ENCODE measurements at regions not wholly inside any gene's neighbourhood (a gene's known extent, or its start where the extent isn't known, plus 50 kb on each side); places are given as distances from the start of the nearest gene placed in this dataset.

DNA sequence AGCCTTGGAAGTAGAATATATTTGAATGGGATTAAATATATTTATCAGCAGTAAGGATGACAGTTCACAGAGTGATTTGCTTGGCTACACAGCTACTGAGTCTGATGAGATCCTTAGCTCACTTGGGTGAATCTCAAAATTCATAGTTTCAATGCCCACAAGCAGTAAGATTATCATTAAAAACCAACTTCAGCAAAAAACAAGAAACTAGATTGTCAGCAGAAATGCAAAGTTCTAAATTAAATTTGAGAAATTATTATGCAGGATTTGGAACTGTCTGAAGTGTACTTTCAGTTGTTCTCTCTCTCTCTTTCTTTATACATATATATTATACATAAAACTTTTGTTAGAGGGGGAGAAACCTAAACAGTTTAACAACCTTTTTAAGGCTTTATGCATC lies 288.8 kb upstream of the SASH1 start:
- no peak for DNase-seq

GRCh38 chr6:148054219-148054618 lies 288.4 kb upstream of the SASH1 start:
- DNase-seq: no peak

DNA sequence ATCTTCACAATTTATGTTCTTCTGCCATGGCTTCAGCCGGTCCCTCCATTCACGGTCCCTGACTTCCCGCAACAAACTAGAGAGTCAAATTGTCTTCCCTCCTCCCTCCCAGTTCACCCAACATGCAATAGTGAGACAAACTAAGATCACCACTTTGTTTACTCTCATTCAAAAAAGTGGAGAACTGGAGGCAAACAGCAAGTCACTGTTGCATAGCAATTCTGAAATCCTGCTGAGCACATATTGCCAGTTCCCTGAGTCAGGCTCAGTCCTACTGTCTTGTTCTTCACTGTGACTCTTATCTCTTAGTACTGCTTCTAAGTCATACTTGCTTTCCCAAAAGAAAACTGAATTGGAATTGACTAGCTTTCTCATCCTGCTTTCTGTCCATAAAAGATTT lies 287.2 kb upstream of the SASH1 start:
- no peak for DNase-seq

DNA sequence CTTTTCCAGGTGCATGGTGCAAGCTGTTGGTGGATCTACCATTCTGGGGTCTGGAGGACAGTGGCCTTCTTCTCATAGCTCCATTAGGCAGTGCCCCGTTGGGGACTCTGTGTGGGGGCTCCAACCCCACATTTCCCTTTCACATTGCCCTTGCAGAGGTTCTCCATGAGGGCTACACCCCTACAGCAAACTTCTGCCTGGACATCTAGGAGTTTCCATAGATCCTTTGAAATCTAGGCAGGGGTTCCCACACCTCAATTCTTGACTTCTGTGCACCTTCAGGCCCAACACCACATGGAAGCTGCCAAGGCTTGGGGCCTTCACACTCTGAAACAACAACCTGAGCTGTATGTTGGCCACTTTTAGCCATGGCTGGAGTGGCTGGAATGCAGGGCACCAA lies 282.8 kb upstream of the SASH1 start:
- DNase-seq: no peak

GRCh38 chr6:148064406-148065134 lies 278.1 kb upstream of the SASH1 start:
- DNase-seq: no peak

DNA sequence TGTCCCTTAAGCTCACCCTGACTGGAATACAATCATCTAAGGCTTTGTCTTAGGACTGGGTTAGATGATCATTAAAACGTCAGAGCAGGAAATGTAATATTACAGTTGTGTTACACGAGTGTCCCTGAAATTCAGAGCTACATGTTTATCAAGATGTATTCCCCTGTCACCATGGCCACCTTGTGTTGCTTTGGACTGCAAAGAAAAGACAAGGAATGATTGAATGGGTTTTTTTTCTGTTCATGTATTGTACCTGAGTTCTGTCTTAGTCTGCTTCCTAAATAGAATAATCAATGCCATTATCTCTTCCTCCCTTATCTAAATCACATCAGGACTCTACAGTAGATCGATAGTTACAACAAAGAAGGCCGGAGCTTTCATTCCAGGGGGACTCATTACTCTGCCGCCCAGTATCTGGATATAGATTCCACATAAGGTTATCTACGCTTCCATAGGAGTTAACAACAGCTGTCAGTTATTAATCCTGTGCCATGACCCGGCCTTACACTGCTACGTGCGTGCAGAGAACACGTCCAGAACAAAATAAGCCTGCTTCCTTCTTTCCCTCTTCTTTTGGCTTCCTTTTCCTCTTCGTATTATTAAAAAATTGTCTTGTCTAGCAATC lies 274.1 kb upstream of the SASH1 start:
- no peak for DNase-seq

- no peak for DNase-seq
Observed at GRCh38 chr6:148069256-148069655, 273.4 kb upstream of the SASH1 start.

GRCh38 chr6:148074291-148074690 lies 268.3 kb upstream of the SASH1 start:
- DNase-seq: no peak

- no peak for DNase-seq
Observed at GRCh38 chr6:148074738-148075137, 267.9 kb upstream of the SASH1 start.

DNA sequence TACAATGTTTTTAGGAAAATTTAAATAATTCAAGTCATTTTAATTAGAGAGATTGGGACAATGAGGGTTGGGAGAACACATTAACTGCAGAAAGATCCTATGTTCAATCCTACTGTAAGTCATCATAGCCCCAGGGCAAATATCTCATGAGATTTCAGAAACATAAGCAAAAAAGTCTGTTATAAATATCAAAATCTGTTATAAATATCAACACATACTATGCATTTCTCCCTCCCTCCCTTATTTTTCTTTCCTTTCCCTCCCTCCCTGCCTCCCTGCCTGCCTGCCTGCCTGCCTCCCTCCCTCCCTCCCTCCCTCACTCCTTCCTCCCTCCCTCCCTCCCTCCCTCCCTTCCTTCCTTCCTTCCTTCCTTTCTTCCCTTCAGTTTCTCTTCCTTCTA lies 267.3 kb upstream of the SASH1 start:
- DNase-seq: no peak

DNA sequence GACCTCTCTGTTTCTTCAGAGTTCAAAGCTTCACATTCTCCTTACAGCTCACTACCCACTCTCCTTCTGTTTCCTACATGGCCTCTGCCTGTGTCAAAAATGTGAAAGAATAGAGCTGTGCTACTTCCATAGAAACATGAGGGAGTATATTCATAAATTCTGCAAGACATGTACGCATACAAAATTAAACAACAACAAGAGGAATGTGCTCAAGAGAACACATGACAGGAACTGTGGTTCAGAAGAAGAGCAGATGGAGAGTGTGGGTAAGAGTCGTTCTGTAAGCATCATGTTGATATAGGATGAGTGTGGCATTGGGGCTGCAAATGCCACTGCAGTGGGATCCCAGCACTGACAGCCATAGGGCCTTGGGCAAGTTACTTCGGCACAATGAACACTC lies 266.6 kb upstream of the SASH1 start:
- no peak for DNase-seq

- DNase-seq: no peak
Observed at GRCh38 chr6:148080315-148080714, 262.3 kb upstream of the SASH1 start.

DNA sequence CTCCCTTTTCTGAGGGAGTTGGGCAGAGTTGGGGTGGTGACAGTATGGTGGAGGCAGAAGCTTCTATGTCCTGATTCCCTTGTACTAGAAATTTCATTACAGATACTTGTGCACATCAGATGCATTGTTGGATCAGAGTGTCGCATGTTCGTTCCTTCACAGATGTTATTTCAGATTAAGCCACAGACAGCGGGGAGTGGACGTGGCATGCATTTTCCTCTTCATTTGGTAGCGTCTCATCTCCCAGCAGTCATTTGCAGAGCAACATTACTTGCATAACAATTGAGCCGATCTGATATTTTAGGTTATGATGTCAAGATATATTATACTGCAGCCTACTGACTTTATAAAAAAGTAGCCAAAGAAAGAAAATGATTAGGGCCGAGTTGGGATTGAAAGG lies 261.6 kb upstream of the SASH1 start:
- DNase-seq: no peak

DNA sequence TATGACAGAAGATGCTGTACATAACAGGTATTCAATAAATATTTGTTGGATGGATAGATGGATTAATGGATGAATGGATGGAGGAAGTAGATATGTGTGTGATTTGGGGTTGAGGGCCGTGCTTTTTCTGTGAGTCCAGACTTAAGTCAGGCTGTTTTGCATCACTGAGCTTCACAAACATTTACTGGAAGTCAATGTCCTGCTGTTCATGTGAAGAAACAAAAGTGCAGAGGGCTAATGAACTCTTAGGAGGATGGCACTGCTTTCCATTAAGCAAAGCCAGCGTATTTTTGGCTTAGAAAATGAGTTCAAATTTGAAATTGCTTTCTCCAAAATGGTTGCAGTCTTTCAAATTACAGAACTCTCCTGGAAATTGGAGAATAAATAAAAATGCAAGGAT lies 260.6 kb upstream of the SASH1 start:
- DNase-seq: no peak

- no peak for DNase-seq
Observed at GRCh38 chr6:148082696-148083095, 259.9 kb upstream of the SASH1 start.

- no peak for DNase-seq
Observed at GRCh38 chr6:148085631-148086331, 256.9 kb upstream of the SASH1 start.

- no peak for DNase-seq
Observed at GRCh38 chr6:148086386-148086785, 256.3 kb upstream of the SASH1 start.

- no peak for DNase-seq
Observed at GRCh38 chr6:148086843-148087242, 255.8 kb upstream of the SASH1 start.

DNA sequence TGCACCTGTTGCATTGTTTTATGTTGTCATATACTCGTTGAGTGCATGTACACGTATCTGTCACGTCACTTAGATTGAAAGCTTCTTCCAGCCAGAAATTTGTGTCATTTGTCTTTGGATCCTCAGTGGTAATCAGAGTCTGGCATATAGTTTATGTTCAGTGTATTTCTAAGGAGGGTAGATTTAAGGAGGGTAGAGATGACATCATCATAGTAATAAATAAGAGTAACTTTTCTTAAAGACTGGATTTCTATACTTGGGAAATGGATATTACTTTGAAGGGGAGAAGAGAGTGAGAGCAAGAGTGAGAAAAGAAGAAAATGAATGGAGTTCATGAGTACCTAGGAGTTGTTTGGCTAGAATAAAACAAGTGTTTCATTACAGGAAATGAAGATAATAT lies 255.0 kb upstream of the SASH1 start:
- DNase-seq: no peak

DNA sequence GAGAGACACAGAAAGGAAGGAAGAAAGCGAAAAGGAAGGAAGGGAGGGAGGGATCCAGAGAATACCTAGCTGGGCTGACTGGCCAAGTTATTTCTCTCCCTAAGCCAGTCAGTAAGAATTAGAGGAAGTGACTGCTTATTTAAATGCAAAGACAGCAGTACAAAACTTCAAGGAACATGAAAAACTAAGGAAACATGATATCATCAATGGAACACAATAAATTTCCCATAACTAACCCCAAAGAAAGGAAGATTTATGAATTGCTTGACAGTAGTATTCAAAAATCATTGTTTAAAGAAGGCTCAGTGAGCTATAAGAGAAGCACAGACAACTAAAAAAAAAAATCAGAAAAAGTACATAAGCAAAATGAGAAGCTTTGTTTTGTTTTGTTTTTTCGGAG lies 252.3 kb upstream of the SASH1 start:
- DNase-seq: no peak

- DNase-seq: no peak
Observed at GRCh38 chr6:148091394-148091793, 251.2 kb upstream of the SASH1 start.

DNA sequence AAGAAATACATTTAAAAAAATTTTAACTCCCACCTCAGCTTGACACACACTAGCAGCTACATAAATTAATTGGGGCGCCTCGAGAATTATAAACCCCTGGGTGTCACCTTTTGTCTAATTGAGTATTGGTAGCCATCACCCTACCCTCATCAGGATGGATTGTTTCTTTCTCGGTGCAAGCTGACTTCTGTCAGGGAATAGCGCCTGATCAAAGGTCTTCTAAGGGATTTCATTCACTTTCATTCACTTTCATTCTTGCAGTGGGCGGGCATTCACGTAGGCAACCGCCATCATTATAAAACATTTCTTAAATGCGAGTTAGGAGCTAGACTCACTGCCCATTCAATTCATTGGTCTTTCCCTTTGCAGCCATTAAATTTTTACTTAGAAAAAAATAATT lies 239.2 kb upstream of the SASH1 start:
- DNase-seq: no peak

GRCh38 chr6:148104131-148104530 lies 238.5 kb upstream of the SASH1 start:
- DNase-seq: no peak

DNA sequence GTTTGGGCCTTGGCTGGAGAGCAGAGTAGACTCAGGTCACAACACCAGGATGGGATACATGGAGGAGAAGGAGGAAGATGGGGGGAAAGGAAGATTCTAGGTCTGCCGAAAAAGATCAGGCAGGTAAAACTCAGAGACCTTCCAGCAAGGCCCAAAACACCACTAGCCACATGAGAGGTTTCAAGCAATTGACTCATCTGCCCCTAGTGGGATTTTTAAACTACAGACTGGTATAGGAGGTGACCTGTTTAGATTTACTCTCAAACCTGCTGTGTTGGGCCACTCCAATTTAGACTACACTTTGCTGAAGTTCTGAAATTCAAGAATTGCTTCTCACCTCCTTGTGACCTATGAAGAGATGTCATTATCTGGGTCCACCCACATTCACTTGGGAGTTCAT lies 236.9 kb upstream of the SASH1 start:
- no peak for DNase-seq

All from occipital lobe (tissue), 1 donor.